Peyer's patch (tissue), 4 donors: ENCODE measurements at regions not wholly inside any gene's neighbourhood (a gene's known extent, or its start where the extent isn't known, plus 50 kb on each side); places are given as distances from the start of the nearest gene placed in this dataset.

ENCODE experiments used
- DNase-seq, 3 donors: peaks; one replicate each; pipeline ENCODE4 v3.0.0-alpha.2; 2017 to 2019
- H3K27ac ChIP-seq, 4 donors: fragments of 200-600 bp; sonication (generic); one replicate each; pipeline ENCODE4 v1.5.1; 2016 to 2019
- H3K27me3 ChIP-seq, 2 donors: fragments of 200-600 bp; sonication (generic); one replicate each; pipeline ENCODE4 v1.5.1; 2019
- H3K36me3 ChIP-seq, 3 donors: fragments of 200-600 bp; sonication (generic); one replicate each; pipeline ENCODE4 v1.5.1; 2016 to 2019
- H3K4me1 ChIP-seq, 4 donors: fragments of 200-600 bp; sonication (generic); one replicate each; pipeline ENCODE4 v1.5.1; 2016 to 2019
- H3K4me3 ChIP-seq, 4 donors: fragments of 200-600 bp; sonication (generic); 1 replicate in 3 of 4; 2 replicates in 1 of 4; pipeline ENCODE4 v1.5.1; 2016 to 2019; ENCODE audit warnings: mild to moderate bottlenecking in 1 of 4
- H3K9me3 ChIP-seq, 4 donors: fragments of 200-600 bp; sonication (generic); one replicate each; pipeline ENCODE4 v1.5.1; 2016 to 2019; ENCODE audit warnings: mild to moderate bottlenecking in 1 of 4
- POLR2A ChIP-seq, 2 donors: fragments of 450-650 bp; IDR thresholded peaks; one replicate each; pipeline ENCODE4 v1.5.1; 2017; ENCODE audit warnings: antibody characterized with exemption in 2 of 2, mild to moderate bottlenecking in 2 of 2, moderate library complexity in 2 of 2
- TF ChIP-seq, protein P1 (sequence below), 6 experiments: fragments of 450-650 bp in 4 of 6; fragments of 200-600 bp in 2 of 6; sonication (generic) in 1 of 6; IDR thresholded peaks; one replicate each; pipeline ENCODE4 v1.5.1; 2017 to 2019; ENCODE audit warnings: antibody characterized with exemption in 6 of 6, mild to moderate bottlenecking in 3 of 6, moderate library complexity in 1 of 6

DNA sequence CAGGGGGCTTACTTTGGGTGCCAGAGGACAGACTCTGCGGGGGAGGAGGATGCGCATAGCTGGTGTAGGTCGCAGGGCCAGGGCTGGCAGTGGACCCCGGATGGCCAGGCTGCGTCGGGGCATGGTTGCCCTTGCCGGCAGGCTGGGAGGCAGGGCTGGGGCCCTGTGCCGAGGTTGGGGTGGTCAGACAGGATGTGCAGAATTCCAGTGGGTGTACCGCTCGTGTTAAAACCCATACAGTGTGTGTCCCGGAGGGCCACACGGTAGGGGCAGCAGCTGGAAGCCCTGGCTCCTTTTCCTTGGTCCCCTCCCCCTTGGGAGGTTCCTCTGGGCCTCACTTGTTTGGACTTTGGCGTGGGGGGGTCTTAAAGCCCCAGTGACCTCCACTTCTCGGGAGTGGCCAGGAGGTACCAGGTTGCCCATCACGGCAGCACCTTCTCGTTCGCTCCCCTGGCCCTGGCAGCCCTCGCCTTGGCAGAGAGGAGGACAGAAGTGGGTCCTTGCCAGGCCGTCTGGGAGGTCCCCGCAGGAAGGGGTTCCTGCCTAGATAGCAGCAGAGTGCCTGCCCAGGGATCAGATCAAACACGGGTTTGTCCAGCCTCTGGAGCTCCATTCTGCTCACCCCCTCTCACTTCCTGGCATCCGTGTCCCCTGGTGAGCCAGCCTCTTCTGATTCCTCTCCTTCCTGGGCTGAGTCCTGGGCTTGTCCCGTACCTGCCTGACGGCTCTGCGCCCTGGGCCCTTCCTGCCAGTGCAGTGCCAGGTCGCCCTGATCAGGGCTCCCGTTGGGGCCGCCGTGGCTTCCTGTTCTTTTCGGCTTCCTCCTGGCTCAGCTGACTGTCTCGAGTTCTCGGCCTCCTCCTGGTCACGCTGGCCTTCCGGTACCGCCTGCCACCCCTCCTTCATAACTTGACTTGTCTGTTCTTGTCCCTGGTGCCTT, 56.7 kb upstream of the HGFAC start:
- peak in 1 of 3 donors; percentile 71 for DNase-seq

DNA sequence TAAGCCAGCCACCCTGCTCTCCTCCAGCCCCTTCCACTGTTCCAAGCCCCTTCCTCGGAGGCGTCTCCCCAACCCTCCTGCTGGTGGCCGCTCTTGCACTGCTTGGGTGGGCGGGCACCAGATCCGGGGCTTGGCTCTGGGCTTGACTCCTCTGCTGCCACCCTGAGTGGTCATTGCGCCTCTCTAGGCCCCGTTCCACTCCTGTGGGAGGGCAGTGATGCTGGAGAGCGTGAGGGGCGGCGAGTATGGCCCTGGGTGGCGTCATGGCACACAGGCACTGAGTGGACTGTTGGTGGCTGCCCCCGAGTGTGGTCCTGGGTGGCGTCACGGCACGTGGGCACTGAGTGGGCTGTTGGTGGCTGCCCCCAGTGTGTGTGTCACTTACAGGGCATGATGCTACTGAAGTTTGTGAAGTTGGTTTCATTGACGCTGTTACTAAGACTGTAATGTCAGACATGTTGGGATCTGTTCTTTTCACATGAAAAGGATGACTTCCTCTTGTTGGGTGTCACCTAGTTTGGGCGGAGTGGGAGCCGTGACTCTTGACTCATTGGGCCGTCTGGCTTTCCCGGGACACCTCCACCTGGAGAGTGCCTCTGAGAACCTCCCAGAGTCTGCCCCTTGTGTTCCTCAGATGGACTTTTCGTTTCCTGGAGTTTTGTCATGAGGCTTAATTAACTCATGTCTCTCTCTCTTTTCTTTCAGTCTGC, 55.9 kb upstream of the HGFAC start:
- Histone ChIP-seq H3K4me1 (peaks cover 0 to 30% (median 8%) of the 10 kb centered on the region in 4 donors), H3K4me3 (no peak overlapping the region), H3K36me3 (no peaks in the 10 kb centered on the region), H3K27ac (peak overlapping the region; percentile 0 to 65 (median 42)), H3K27me3 (no peaks in the 10 kb centered on the region), H3K9me3 (no peaks in the 10 kb centered on the region)
- no peak for DNase-seq
- TF ChIP-seq, protein P1, sequence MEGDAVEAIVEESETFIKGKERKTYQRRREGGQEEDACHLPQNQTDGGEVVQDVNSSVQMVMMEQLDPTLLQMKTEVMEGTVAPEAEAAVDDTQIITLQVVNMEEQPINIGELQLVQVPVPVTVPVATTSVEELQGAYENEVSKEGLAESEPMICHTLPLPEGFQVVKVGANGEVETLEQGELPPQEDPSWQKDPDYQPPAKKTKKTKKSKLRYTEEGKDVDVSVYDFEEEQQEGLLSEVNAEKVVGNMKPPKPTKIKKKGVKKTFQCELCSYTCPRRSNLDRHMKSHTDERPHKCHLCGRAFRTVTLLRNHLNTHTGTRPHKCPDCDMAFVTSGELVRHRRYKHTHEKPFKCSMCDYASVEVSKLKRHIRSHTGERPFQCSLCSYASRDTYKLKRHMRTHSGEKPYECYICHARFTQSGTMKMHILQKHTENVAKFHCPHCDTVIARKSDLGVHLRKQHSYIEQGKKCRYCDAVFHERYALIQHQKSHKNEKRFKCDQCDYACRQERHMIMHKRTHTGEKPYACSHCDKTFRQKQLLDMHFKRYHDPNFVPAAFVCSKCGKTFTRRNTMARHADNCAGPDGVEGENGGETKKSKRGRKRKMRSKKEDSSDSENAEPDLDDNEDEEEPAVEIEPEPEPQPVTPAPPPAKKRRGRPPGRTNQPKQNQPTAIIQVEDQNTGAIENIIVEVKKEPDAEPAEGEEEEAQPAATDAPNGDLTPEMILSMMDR (IDR thresholded peaks at IDR 0.05) = no peak
- TF ChIP-seq POLR2A (IDR thresholded peaks at IDR 0.05) = no peak

More for the DNA sequence above, 56.7 kb upstream of the HGFAC start:
- TF ChIP-seq, protein P1 (IDR thresholded peaks at IDR 0.05) = no peak
- no peak for TF ChIP-seq POLR2A (IDR thresholded peaks at IDR 0.05)
- no peaks in the 10 kb centered on the region for H3K27me3 ChIP-seq
- H3K36me3 ChIP-seq = no peaks in the 10 kb centered on the region
- peaks cover 0 to 30% (median 8%) of the 10 kb centered on the region in 4 donors for H3K4me1 ChIP-seq
- H3K9me3 ChIP-seq = peaks cover 0 to 7% (median 3%) of the 10 kb centered on the region in 4 donors
- H3K4me3 ChIP-seq = peak overlapping the region in 3 of 4 donors; percentile 8 to 36 (median 30)
- H3K27ac ChIP-seq = peak overlapping the region; percentile 0 to 66 (median 57)

DNA sequence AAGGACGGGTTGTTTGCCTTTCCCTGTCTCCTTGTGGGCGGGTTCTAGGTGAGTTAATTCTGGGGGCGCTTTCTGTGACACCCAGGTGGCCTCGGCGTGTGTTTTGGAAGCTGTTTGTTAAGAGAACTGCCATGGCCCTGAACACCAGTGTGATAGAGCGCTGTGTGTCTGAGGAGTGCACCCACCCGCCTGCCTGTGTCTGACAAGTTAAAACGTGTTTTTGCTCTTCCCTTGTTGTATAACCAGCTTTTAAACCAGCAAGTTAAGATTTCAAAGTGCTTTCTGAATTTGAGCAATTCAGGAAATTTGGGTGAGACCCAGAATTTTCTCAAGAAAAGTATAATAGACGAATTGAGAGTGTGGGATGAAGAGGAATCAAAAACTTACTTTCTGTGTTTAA, 55.2 kb upstream of the HGFAC start:
- Histone ChIP-seq H3K36me3 (no peaks in the 10 kb centered on the region), H3K4me1 (peaks cover 0 to 30% (median 8%) of the 10 kb centered on the region in 4 donors), H3K4me3 (no peak overlapping the region), H3K9me3 (no peaks in the 10 kb centered on the region), H3K27ac (no peak overlapping the region), H3K27me3 (no peaks in the 10 kb centered on the region)
- no peak for DNase-seq
- no peak for TF ChIP-seq POLR2A (IDR thresholded peaks at IDR 0.05)
- TF ChIP-seq, protein P1 (IDR thresholded peaks at IDR 0.05) = no peak

DNA sequence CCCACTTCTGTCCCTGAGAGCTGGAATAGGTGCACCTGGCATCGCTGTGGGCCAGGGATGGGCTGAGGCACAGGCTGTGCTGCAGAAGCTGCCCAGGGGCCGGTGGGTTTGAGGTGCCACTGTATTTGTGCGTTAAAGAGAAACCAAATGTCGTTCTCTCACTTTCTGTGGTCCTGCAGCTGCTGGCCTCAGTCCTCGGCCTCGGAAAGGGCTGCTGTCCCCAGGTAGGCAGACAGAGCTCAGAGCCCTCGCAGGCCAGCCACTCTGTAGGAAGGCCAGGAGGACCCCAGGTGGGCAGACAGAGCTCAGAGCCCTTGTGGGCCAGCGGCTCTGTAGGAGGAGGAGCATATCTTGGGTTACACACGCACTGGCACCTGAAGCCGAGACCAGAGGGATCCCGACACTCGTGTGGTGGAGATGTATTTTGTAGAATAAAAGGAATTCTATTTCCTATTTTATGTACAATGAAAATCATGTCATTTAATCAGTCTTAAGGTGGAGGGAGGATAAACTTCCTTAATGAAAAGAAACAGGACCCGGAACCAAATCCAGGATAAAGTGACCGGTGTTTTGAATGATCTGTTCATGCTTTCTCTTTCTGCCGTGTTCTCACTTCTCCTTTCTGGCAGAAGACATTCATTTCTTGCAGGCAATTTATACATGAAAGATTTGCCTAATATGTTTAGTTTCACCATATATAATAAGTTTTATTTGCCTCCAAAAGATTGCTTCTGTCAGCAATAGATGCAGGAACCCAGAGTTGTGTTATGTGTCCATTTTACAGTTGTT, 54.4 kb upstream of the HGFAC start:
- no peak for DNase-seq
- H3K27ac ChIP-seq = peak overlapping the region; percentile 63 to 73 (median 72)
- peaks cover 0 to 30% (median 8%) of the 10 kb centered on the region in 4 donors for H3K4me1 ChIP-seq
- no peak for TF ChIP-seq POLR2A (IDR thresholded peaks at IDR 0.05)
- TF ChIP-seq, protein P1 (IDR thresholded peaks at IDR 0.05) = no peak
- peak overlapping the region in 3 of 4 donors; percentile 15 to 27 (median 23) for H3K4me3 ChIP-seq
- no peaks in the 10 kb centered on the region for H3K9me3 ChIP-seq
- no peaks in the 10 kb centered on the region for H3K27me3 ChIP-seq
- H3K36me3 ChIP-seq = no peaks in the 10 kb centered on the region

DNA sequence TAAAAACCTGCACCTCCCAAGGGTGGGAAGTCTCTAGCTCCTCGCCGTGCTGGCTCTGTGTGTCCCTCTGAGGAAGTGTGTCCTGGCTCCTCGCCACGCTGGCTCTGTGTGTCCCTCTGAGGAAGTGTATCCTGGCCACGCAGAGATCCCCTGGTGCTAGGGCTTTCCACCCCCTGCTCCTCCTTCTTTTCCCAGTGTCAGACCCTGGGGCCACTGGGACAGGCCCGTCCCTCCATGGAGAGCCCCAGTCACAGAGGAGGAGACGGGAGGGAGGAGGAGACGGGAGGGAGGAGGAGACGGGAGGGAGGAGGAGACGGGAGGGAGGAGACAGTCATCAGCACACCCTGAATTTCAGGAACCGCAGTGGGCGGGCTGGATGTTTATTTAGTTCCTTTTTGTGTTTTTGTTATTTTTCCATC, 53.8 kb upstream of the HGFAC start:
- peak in 2 of 3 donors; percentile 77 to 84 for DNase-seq
- H3K36me3 ChIP-seq = no peaks in the 10 kb centered on the region
- peak overlapping the region in 3 of 4 donors; percentile 15 to 27 (median 23) for H3K4me3 ChIP-seq
- no peaks in the 10 kb centered on the region for H3K9me3 ChIP-seq
- peaks cover 0 to 30% (median 8%) of the 10 kb centered on the region in 4 donors for H3K4me1 ChIP-seq
- TF ChIP-seq POLR2A (IDR thresholded peaks at IDR 0.05) = no peak
- TF ChIP-seq, protein P1 (IDR thresholded peaks at IDR 0.05) = no peak
- H3K27me3 ChIP-seq = no peaks in the 10 kb centered on the region
- H3K27ac ChIP-seq = peak overlapping the region; percentile 63 to 73 (median 72)
